ENCODE measurements at regions not wholly inside any gene's neighbourhood (a gene's known extent, or its start where the extent isn't known, plus 50 kb on each side); places are given as distances from the start of the nearest gene placed in this dataset.

GRCh38 chr12:25827747-25828146 is 130.7 kb upstream of the RASSF8 start:
- TF ChIP-seq POLR2AphosphoS5 (IDR thresholded peaks at IDR 0.05): no peak
- TF ChIP-seq CTCF (IDR thresholded peaks at IDR 0.05): no peak
